ENCODE measurements at regions not wholly inside any gene's neighbourhood (a gene's known extent, or its start where the extent isn't known, plus 50 kb on each side); places are given as distances from the start of the nearest gene placed in this dataset.

GRCh38 chr5:26660116-26660515 is 378.3 kb downstream of the CDH9 start:
- Mint-ChIP-seq H3K9me3 (peaks cover 13% of the 10 kb centered on the region), H3K4me1 (no peaks in the 10 kb centered on the region), H3K4me3 (no peak overlapping the region), H3K36me3 (ENCODE audit: low read depth) (no peaks in the 10 kb centered on the region), H3K27ac (no peak overlapping the region), H3K27me3 (no peaks in the 10 kb centered on the region)
- DNase-seq: no peak
- intact Hi-C loops (cut with micrococcal nuclease): no loop called here

- H3K9me3 Mint-ChIP-seq: peaks cover 12% of the 10 kb centered on the region
- H3K36me3 Mint-ChIP-seq (ENCODE audit: low read depth): no peaks in the 10 kb centered on the region
- no peaks in the 10 kb centered on the region for H3K27me3 Mint-ChIP-seq
- H3K4me3 Mint-ChIP-seq: no peak overlapping the region
- no peak overlapping the region for H3K27ac Mint-ChIP-seq
- intact Hi-C loops (cut with micrococcal nuclease): no loop called here
- no peaks in the 10 kb centered on the region for H3K4me1 Mint-ChIP-seq
- DNase-seq: no peak
Measured at GRCh38 chr5:26649000-26649399, 389.4 kb downstream of the CDH9 start.

GRCh38 chr5:26647781-26648180 is 390.6 kb downstream of the CDH9 start:
- Mint-ChIP-seq H3K27ac (no peak overlapping the region), H3K4me1 (no peaks in the 10 kb centered on the region), H3K9me3 (peaks cover 12% of the 10 kb centered on the region), H3K4me3 (no peak overlapping the region), H3K36me3 (ENCODE audit: low read depth) (no peaks in the 10 kb centered on the region), H3K27me3 (no peaks in the 10 kb centered on the region)
- DNase-seq: no peak
- intact Hi-C loops (cut with micrococcal nuclease): no loop called here

GRCh38 chr5:26645659-26646058 is 392.7 kb downstream of the CDH9 start:
- Mint-ChIP-seq H3K27ac (no peak overlapping the region), H3K4me3 (no peak overlapping the region), H3K36me3 (ENCODE audit: low read depth) (no peaks in the 10 kb centered on the region), H3K9me3 (peaks cover 16% of the 10 kb centered on the region), H3K27me3 (no peaks in the 10 kb centered on the region), H3K4me1 (no peaks in the 10 kb centered on the region)
- DNase-seq: no peak
- intact Hi-C loops (cut with micrococcal nuclease): no loop called here

GRCh38 chr5:26641492-26641891 is 396.9 kb downstream of the CDH9 start:
- Mint-ChIP-seq H3K4me3 (no peak overlapping the region), H3K27ac (no peak overlapping the region), H3K27me3 (no peaks in the 10 kb centered on the region), H3K4me1 (no peaks in the 10 kb centered on the region), H3K9me3 (peaks cover 19% of the 10 kb centered on the region), H3K36me3 (ENCODE audit: low read depth) (no peaks in the 10 kb centered on the region)
- DNase-seq: no peak
- intact Hi-C loops (cut with micrococcal nuclease): no loop called here

GRCh38 chr5:26625099-26625498 is 413.3 kb downstream of the CDH9 start:
- H3K27me3 Mint-ChIP-seq: no peaks in the 10 kb centered on the region
- DNase-seq: no peak
- no peak overlapping the region for H3K4me3 Mint-ChIP-seq
- intact Hi-C loops (cut with micrococcal nuclease): no loop called here
- no peaks in the 10 kb centered on the region for H3K9me3 Mint-ChIP-seq
- no peaks in the 10 kb centered on the region for H3K4me1 Mint-ChIP-seq
- H3K36me3 Mint-ChIP-seq (ENCODE audit: low read depth): no peaks in the 10 kb centered on the region
- no peak overlapping the region for H3K27ac Mint-ChIP-seq

- H3K36me3 Mint-ChIP-seq (ENCODE audit: low read depth): no peaks in the 10 kb centered on the region
- H3K9me3 Mint-ChIP-seq: no peaks in the 10 kb centered on the region
- no peak overlapping the region for H3K4me3 Mint-ChIP-seq
- no peak overlapping the region for H3K27ac Mint-ChIP-seq
- intact Hi-C loops (cut with micrococcal nuclease): no loop called here
- no peaks in the 10 kb centered on the region for H3K4me1 Mint-ChIP-seq
- no peak for DNase-seq
- no peaks in the 10 kb centered on the region for H3K27me3 Mint-ChIP-seq
Measured at GRCh38 chr5:26622947-26623346, 415.4 kb downstream of the CDH9 start.

- Mint-ChIP-seq H3K27ac (no peak overlapping the region), H3K4me1 (no peaks in the 10 kb centered on the region), H3K4me3 (no peak overlapping the region), H3K36me3 (ENCODE audit: low read depth) (no peaks in the 10 kb centered on the region), H3K9me3 (peaks cover 11% of the 10 kb centered on the region), H3K27me3 (no peaks in the 10 kb centered on the region)
- intact Hi-C loops (cut with micrococcal nuclease): no loop called here
- no peak for DNase-seq
Measured at GRCh38 chr5:26610577-26610976, 427.8 kb downstream of the CDH9 start.

- no peaks in the 10 kb centered on the region for H3K27me3 Mint-ChIP-seq
- no peak overlapping the region for H3K27ac Mint-ChIP-seq
- no peak for DNase-seq
- intact Hi-C loops (cut with micrococcal nuclease): no loop called here
- H3K9me3 Mint-ChIP-seq: peaks cover 5% of the 10 kb centered on the region
- H3K36me3 Mint-ChIP-seq (ENCODE audit: low read depth): no peaks in the 10 kb centered on the region
- no peak overlapping the region for H3K4me3 Mint-ChIP-seq
- H3K4me1 Mint-ChIP-seq: no peaks in the 10 kb centered on the region
Measured at GRCh38 chr5:26601563-26601962, 436.8 kb downstream of the CDH9 start.

GRCh38 chr5:26582350-26583045 is 455.9 kb downstream of the CDH9 start:
- Mint-ChIP-seq H3K9me3 (peaks cover 3% of the 10 kb centered on the region), H3K4me1 (no peaks in the 10 kb centered on the region), H3K36me3 (ENCODE audit: low read depth) (no peaks in the 10 kb centered on the region), H3K27ac (no peak overlapping the region), H3K4me3 (no peak overlapping the region), H3K27me3 (no peaks in the 10 kb centered on the region)
- no peak for DNase-seq
- intact Hi-C loops (cut with micrococcal nuclease): no loop called here

GRCh38 chr5:26579712-26580111 is 458.7 kb downstream of the CDH9 start:
- Mint-ChIP-seq H3K36me3 (ENCODE audit: low read depth) (no peaks in the 10 kb centered on the region), H3K27me3 (no peaks in the 10 kb centered on the region), H3K27ac (no peak overlapping the region), H3K4me1 (no peaks in the 10 kb centered on the region), H3K4me3 (no peak overlapping the region), H3K9me3 (peaks cover 3% of the 10 kb centered on the region)
- intact Hi-C loops (cut with micrococcal nuclease): no loop called here
- no peak for DNase-seq

GRCh38 chr5:26578002-26578401 is 460.4 kb downstream of the CDH9 start:
- Mint-ChIP-seq H3K36me3 (ENCODE audit: low read depth) (no peaks in the 10 kb centered on the region), H3K27me3 (no peaks in the 10 kb centered on the region), H3K4me1 (no peaks in the 10 kb centered on the region), H3K9me3 (no peaks in the 10 kb centered on the region), H3K4me3 (no peak overlapping the region), H3K27ac (no peak overlapping the region)
- DNase-seq: no peak
- intact Hi-C loops (cut with micrococcal nuclease): no loop called here

- intact Hi-C loops (cut with micrococcal nuclease): no loop called here
- DNase-seq: no peak
- H3K4me3 Mint-ChIP-seq: no peak overlapping the region
- no peak overlapping the region for H3K27ac Mint-ChIP-seq
- H3K36me3 Mint-ChIP-seq (ENCODE audit: low read depth): no peaks in the 10 kb centered on the region
- H3K9me3 Mint-ChIP-seq: peaks cover 8% of the 10 kb centered on the region
- H3K27me3 Mint-ChIP-seq: no peaks in the 10 kb centered on the region
- no peaks in the 10 kb centered on the region for H3K4me1 Mint-ChIP-seq
Measured at GRCh38 chr5:26572480-26572879, 465.9 kb downstream of the CDH9 start.

GRCh38 chr5:26569929-26570258 is 468.5 kb downstream of the CDH9 start:
- no peak for DNase-seq
- H3K9me3 Mint-ChIP-seq: peaks cover 8% of the 10 kb centered on the region
- H3K4me3 Mint-ChIP-seq: no peak overlapping the region
- no peaks in the 10 kb centered on the region for H3K36me3 Mint-ChIP-seq (ENCODE audit: low read depth)
- H3K4me1 Mint-ChIP-seq: no peaks in the 10 kb centered on the region
- H3K27ac Mint-ChIP-seq: no peak overlapping the region
- H3K27me3 Mint-ChIP-seq: no peaks in the 10 kb centered on the region
- intact Hi-C loops (cut with micrococcal nuclease): no loop called here

- H3K4me1 Mint-ChIP-seq: no peaks in the 10 kb centered on the region
Measured at GRCh38 chr5:26569241-26569928, 469.0 kb downstream of the CDH9 start.

More at GRCh38 chr5:26569241-26569928, 469.0 kb downstream of the CDH9 start:
- H3K9me3 Mint-ChIP-seq: peaks cover 8% of the 10 kb centered on the region
- H3K4me3 Mint-ChIP-seq: no peak overlapping the region
- intact Hi-C loops (cut with micrococcal nuclease): no loop called here
- H3K27me3 Mint-ChIP-seq: no peaks in the 10 kb centered on the region
- no peaks in the 10 kb centered on the region for H3K36me3 Mint-ChIP-seq (ENCODE audit: low read depth)
- H3K27ac Mint-ChIP-seq: no peak overlapping the region
- no peak for DNase-seq
